ENCODE measurements at regions not wholly inside any gene's neighbourhood (a gene's known extent, or its start where the extent isn't known, plus 50 kb on each side); places are given as distances from the start of the nearest gene placed in this dataset.

GRCh38 chr10:32163071-32163761 lies 107.0 kb upstream of the KIF5B start:
- Histone ChIP-seq H3K36me3 (ENCODE audit: insufficient read depth, low read length) (no peaks in the 10 kb centered on the region), H3K27ac (no peak overlapping the region), H3K4me3 (no peak overlapping the region), H3K9me3 (ENCODE audit: low read depth, low read length) (no peaks in the 10 kb centered on the region), H3K9ac (ENCODE audit: insufficient read length) (no peak overlapping the region)
- no peak for TF ChIP-seq FOXP2 (optimal IDR thresholded peaks at IDR 0.05; ENCODE audit: control extremely low read depth, extremely low read length, insufficient read depth)
- no peak for TF ChIP-seq EZH2 (IDR thresholded peaks at IDR 0.05)
- TF ChIP-seq POLR2AphosphoS5 (IDR thresholded peaks at IDR 0.05; ENCODE audit: borderline replicate concordance, low read depth, low read length), result no peak
- DNase-seq (ENCODE audit: low read depth, low spot score), result no peak

- H3K9ac ChIP-seq (ENCODE audit: insufficient read length), result no peak overlapping the region
- no peaks in the 10 kb centered on the region for H3K36me3 ChIP-seq (ENCODE audit: insufficient read depth, low read length)
- no peak for DNase-seq (ENCODE audit: low read depth, low spot score)
- H3K9me3 ChIP-seq (ENCODE audit: low read depth, low read length), result no peaks in the 10 kb centered on the region
- no peak overlapping the region for H3K4me3 ChIP-seq
- TF ChIP-seq POLR2AphosphoS5 (IDR thresholded peaks at IDR 0.05; ENCODE audit: borderline replicate concordance, low read depth, low read length) (no peak), FOXP2 (optimal IDR thresholded peaks at IDR 0.05; ENCODE audit: control extremely low read depth, extremely low read length, insufficient read depth) (no peak), EZH2 (IDR thresholded peaks at IDR 0.05) (no peak)
- H3K27ac ChIP-seq, result no peak overlapping the region
Observed at GRCh38 chr10:32161586-32161985, 105.4 kb upstream of the KIF5B start.

GRCh38 chr10:32160864-32161263 lies 104.6 kb upstream of the KIF5B start:
- no peak overlapping the region for H3K4me3 ChIP-seq
- no peak overlapping the region for H3K9ac ChIP-seq (ENCODE audit: insufficient read length)
- H3K9me3 ChIP-seq (ENCODE audit: low read depth, low read length), result no peaks in the 10 kb centered on the region
- no peak for DNase-seq (ENCODE audit: low read depth, low spot score)
- H3K27ac ChIP-seq, result no peak overlapping the region
- H3K36me3 ChIP-seq (ENCODE audit: insufficient read depth, low read length), result no peaks in the 10 kb centered on the region
- TF ChIP-seq FOXP2 (optimal IDR thresholded peaks at IDR 0.05; ENCODE audit: control extremely low read depth, extremely low read length, insufficient read depth), result no peak

- Histone ChIP-seq H3K9me3 (ENCODE audit: low read depth, low read length) (no peaks in the 10 kb centered on the region), H3K9ac (ENCODE audit: insufficient read length) (no peak overlapping the region), H3K27ac (no peak overlapping the region), H3K4me3 (no peak overlapping the region), H3K36me3 (ENCODE audit: insufficient read depth, low read length) (no peaks in the 10 kb centered on the region)
- TF ChIP-seq FOXP2 (optimal IDR thresholded peaks at IDR 0.05; ENCODE audit: control extremely low read depth, extremely low read length, insufficient read depth) (no peak), EZH2 (IDR thresholded peaks at IDR 0.05) (no peak), POLR2AphosphoS5 (IDR thresholded peaks at IDR 0.05; ENCODE audit: borderline replicate concordance, low read depth, low read length) (no peak)
- no peak for DNase-seq (ENCODE audit: low read depth, low spot score)
Observed at GRCh38 chr10:32159264-32159663, 103.0 kb upstream of the KIF5B start.

- Histone ChIP-seq H3K9me3 (ENCODE audit: low read depth, low read length) (no peaks in the 10 kb centered on the region), H3K4me3 (no peak overlapping the region), H3K27ac (no peak overlapping the region), H3K36me3 (ENCODE audit: insufficient read depth, low read length) (no peaks in the 10 kb centered on the region), H3K9ac (ENCODE audit: insufficient read length) (no peak overlapping the region)
- no peak for DNase-seq (ENCODE audit: low read depth, low spot score)
- TF ChIP-seq POLR2AphosphoS5 (IDR thresholded peaks at IDR 0.05; ENCODE audit: borderline replicate concordance, low read depth, low read length) (no peak), EZH2 (IDR thresholded peaks at IDR 0.05) (no peak), FOXP2 (optimal IDR thresholded peaks at IDR 0.05; ENCODE audit: control extremely low read depth, extremely low read length, insufficient read depth) (no peak)
Observed at GRCh38 chr10:32156031-32156495, 99.8 kb upstream of the KIF5B start.

GRCh38 chr10:32155075-32155516 lies 98.9 kb upstream of the KIF5B start:
- H3K27ac ChIP-seq, result no peak overlapping the region
- DNase-seq (ENCODE audit: low read depth, low spot score), result no peak
- no peaks in the 10 kb centered on the region for H3K9me3 ChIP-seq (ENCODE audit: low read depth, low read length)
- H3K4me3 ChIP-seq, result no peak overlapping the region
- TF ChIP-seq FOXP2 (optimal IDR thresholded peaks at IDR 0.05; ENCODE audit: control extremely low read depth, extremely low read length, insufficient read depth), result no peak
- no peak for TF ChIP-seq POLR2AphosphoS5 (IDR thresholded peaks at IDR 0.05; ENCODE audit: borderline replicate concordance, low read depth, low read length)
- no peak for TF ChIP-seq EZH2 (IDR thresholded peaks at IDR 0.05)
- no peaks in the 10 kb centered on the region for H3K36me3 ChIP-seq (ENCODE audit: insufficient read depth, low read length)
- no peak overlapping the region for H3K9ac ChIP-seq (ENCODE audit: insufficient read length)

- H3K9ac ChIP-seq (ENCODE audit: insufficient read length), result no peak overlapping the region
- TF ChIP-seq POLR2AphosphoS5 (IDR thresholded peaks at IDR 0.05; ENCODE audit: borderline replicate concordance, low read depth, low read length), result no peak
- no peak for TF ChIP-seq FOXP2 (optimal IDR thresholded peaks at IDR 0.05; ENCODE audit: control extremely low read depth, extremely low read length, insufficient read depth)
- TF ChIP-seq EZH2 (IDR thresholded peaks at IDR 0.05), result no peak
- H3K4me3 ChIP-seq, result no peak overlapping the region
- H3K9me3 ChIP-seq (ENCODE audit: low read depth, low read length), result no peaks in the 10 kb centered on the region
- H3K36me3 ChIP-seq (ENCODE audit: insufficient read depth, low read length), result no peaks in the 10 kb centered on the region
- no peak overlapping the region for H3K27ac ChIP-seq
- no peak for DNase-seq (ENCODE audit: low read depth, low spot score)
Observed at GRCh38 chr10:32153931-32154330, 97.7 kb upstream of the KIF5B start.

- no peak for TF ChIP-seq FOXP2 (optimal IDR thresholded peaks at IDR 0.05; ENCODE audit: control extremely low read depth, extremely low read length, insufficient read depth)
- no peak for TF ChIP-seq EZH2 (IDR thresholded peaks at IDR 0.05)
- TF ChIP-seq POLR2AphosphoS5 (IDR thresholded peaks at IDR 0.05; ENCODE audit: borderline replicate concordance, low read depth, low read length), result no peak
- no peak for DNase-seq (ENCODE audit: low read depth, low spot score)
- Histone ChIP-seq H3K36me3 (ENCODE audit: insufficient read depth, low read length) (no peaks in the 10 kb centered on the region), H3K4me3 (no peak overlapping the region), H3K27ac (no peak overlapping the region), H3K9me3 (ENCODE audit: low read depth, low read length) (no peaks in the 10 kb centered on the region), H3K9ac (ENCODE audit: insufficient read length) (no peak overlapping the region)
Observed at GRCh38 chr10:32153252-32153651, 97.0 kb upstream of the KIF5B start.

- H3K9me3 ChIP-seq (ENCODE audit: low read depth, low read length), result no peaks in the 10 kb centered on the region
- H3K4me3 ChIP-seq, result no peak overlapping the region
- no peak for DNase-seq (ENCODE audit: low read depth, low spot score)
- H3K9ac ChIP-seq (ENCODE audit: insufficient read length), result no peak overlapping the region
- no peaks in the 10 kb centered on the region for H3K36me3 ChIP-seq (ENCODE audit: insufficient read depth, low read length)
- TF ChIP-seq FOXP2 (optimal IDR thresholded peaks at IDR 0.05; ENCODE audit: control extremely low read depth, extremely low read length, insufficient read depth) (no peak), EZH2 (IDR thresholded peaks at IDR 0.05) (no peak), POLR2AphosphoS5 (IDR thresholded peaks at IDR 0.05; ENCODE audit: borderline replicate concordance, low read depth, low read length) (no peak)
- H3K27ac ChIP-seq, result no peak overlapping the region
Observed at GRCh38 chr10:32151871-32152270, 95.6 kb upstream of the KIF5B start.
